Mucosa of descending colon (tissue), 3 donors: ENCODE measurements at regions not wholly inside any gene's neighbourhood (a gene's known extent, or its start where the extent isn't known, plus 50 kb on each side); places are given as distances from the start of the nearest gene placed in this dataset.

Source experiments
- ATAC-seq: fragments of 200-7000 bp; cut with Tn5 transposase; one replicate; pipeline ENCODE4 v1.9.1; 2020; ENCODE audit warnings: mild to moderate bottlenecking, moderate library complexity
- DNase-seq, 3 donors: peaks; one replicate each; pipeline ENCODE4 v3.0.0-alpha.2; 2020
- H3K36me3 ChIP-seq: fragments of 200-600 bp; one replicate; pipeline ENCODE4 v1.8.0; 2021; ENCODE audit warnings: low read depth, mild to moderate bottlenecking
- H3K4me1 ChIP-seq: fragments of 200-600 bp; one replicate; pipeline ENCODE4 v1.8.0; 2021; ENCODE audit warnings: low read depth, mild to moderate bottlenecking
- H3K4me3 ChIP-seq: fragments of 200-600 bp; one replicate; pipeline ENCODE4 v1.8.0; 2021; ENCODE audit warnings: mild to moderate bottlenecking
- H3K9me3 ChIP-seq: fragments of 200-600 bp; one replicate; pipeline ENCODE4 v1.8.0; 2021; ENCODE audit warnings: mild to moderate bottlenecking
- intact Hi-C, 2 donors: fragments of 100-400 bp; cut with DNase I in 1 of 2; cut with micrococcal nuclease in 1 of 2; formaldehyde crosslinking; loops; one replicate each; pipeline versions ENCODE4 v1.11.0 to v1.11.1; 2022; cut with DNase I, micrococcal nuclease
- TF ChIP-seq, protein P1 (sequence below): fragments of 200-600 bp; IDR thresholded peaks from one replicate; pipeline ENCODE4 v1.8.0; 2022; ENCODE audit warnings: antibody characterized with exemption, mild to moderate bottlenecking
- donor health status: DM: no; HTN: no; CAD: no; lungs with moderate emphysema.
- donor health status: DM: no; HTN: no; CAD: no.
- donor health status: DM: no; HTN: yes; CAD: no.

DNA sequence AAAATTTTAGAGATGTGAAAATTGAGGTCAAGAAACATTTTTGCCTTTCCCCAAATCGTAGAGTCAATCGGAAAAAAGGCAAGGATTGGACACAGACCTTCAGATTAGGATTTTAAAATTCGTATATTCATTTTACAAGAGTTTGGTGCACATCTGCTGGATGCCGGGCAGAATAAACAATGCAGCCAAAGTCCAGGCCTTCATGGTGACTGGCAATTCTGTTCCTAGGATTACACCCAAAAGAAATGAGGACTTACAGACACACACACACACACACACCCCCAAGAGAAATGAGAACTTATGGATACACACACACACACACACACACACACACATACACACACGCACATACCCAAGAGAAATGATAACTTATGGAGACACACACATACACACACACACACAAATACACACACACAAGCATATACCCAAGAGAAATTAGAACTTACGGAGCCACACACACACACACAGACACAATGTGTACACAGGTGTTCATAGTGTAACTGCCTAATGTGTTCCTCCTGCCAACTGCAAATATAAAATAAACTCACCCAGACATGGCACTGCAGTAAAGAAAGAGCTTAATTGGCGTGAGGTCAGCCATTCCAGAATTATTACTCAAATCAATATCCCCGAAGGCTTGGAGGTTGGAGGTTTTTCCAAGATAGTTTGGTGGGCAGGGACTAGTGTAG lies 165.7 kb upstream of the STS start:
- peak; percentile 85 for ATAC-seq
- H3K4me3 ChIP-seq: no peak overlapping the region
- TF ChIP-seq, protein P1, sequence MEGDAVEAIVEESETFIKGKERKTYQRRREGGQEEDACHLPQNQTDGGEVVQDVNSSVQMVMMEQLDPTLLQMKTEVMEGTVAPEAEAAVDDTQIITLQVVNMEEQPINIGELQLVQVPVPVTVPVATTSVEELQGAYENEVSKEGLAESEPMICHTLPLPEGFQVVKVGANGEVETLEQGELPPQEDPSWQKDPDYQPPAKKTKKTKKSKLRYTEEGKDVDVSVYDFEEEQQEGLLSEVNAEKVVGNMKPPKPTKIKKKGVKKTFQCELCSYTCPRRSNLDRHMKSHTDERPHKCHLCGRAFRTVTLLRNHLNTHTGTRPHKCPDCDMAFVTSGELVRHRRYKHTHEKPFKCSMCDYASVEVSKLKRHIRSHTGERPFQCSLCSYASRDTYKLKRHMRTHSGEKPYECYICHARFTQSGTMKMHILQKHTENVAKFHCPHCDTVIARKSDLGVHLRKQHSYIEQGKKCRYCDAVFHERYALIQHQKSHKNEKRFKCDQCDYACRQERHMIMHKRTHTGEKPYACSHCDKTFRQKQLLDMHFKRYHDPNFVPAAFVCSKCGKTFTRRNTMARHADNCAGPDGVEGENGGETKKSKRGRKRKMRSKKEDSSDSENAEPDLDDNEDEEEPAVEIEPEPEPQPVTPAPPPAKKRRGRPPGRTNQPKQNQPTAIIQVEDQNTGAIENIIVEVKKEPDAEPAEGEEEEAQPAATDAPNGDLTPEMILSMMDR: no peak
- no peaks in the 10 kb centered on the region for H3K4me1 ChIP-seq
- DNase-seq: no peak
- intact Hi-C loops: no loop called here
- H3K36me3 ChIP-seq: no peaks in the 10 kb centered on the region
- no peaks in the 10 kb centered on the region for H3K9me3 ChIP-seq

DNA sequence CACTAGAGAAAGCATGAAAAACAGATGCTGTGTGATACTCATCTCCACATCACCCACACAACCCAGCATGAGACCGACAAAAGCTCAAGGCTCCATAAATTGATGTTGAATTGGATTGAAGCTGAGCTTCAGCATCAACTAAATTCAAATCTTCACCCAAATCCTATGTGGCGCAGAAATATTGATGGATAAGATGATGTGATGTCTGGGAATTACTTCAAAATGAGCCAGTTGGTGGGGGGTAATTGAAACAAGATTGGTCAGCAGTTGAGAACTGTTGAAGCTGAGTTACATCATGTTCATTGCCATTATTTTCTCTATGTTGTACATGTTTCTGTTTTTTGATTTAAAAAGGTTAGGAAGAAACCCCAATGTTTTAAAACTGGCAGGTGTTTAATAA lies 166.5 kb upstream of the STS start:
- no peaks in the 10 kb centered on the region for H3K4me1 ChIP-seq
- no peaks in the 10 kb centered on the region for H3K36me3 ChIP-seq
- TF ChIP-seq, protein P1: no peak

DNA sequence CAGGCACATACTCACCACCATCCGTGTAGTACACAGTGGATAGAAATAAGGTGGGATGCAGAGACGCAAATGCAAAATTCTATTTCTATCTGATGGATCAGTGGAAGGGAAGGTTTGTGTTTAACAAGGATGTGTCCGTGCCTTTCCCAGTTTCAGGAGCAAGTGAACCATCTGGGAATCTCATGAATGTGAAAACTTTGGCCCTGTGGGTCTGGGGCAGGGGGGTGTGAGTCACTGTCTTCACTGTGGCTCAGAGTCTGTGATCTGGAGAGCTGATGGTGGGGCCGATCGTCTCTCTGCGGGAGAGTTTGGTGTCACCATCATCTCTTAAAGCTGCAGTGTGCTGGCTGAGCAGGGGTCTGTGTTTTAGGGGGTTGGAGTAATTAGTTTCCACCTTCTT lies 179.3 kb upstream of the STS start:
- TF ChIP-seq, protein P1: no peak
- ATAC-seq (no peak), DNase-seq (no peak)
- intact Hi-C loops: no loop called here
- H3K4me1 ChIP-seq: no peaks in the 10 kb centered on the region
- no peak overlapping the region for H3K4me3 ChIP-seq
- H3K9me3 ChIP-seq: no peaks in the 10 kb centered on the region
- H3K36me3 ChIP-seq: no peaks in the 10 kb centered on the region

More for the DNA sequence above, 166.5 kb upstream of the STS start:
- DNase-seq (no peak), ATAC-seq (no peak)
- intact Hi-C loops: no loop called here
- Histone ChIP-seq H3K9me3 (no peaks in the 10 kb centered on the region), H3K4me3 (no peak overlapping the region)

DNA sequence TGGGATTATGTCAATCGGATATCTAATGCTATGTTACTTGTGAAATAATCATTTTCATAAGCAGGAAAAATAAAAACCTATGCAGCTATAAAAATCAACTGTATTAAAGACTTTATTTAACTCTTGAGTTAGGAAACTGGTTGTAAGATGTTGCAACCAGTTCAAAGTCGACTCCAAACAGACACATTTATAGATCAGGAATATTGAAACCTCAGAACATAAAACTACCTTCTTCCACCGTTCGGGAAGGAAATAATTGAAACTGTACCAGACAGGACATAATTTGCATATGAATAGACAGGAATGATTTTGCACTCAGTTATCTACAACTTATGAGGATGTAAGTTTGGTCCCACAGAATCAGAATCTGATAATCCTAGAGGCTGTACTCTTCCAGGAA lies 181.8 kb upstream of the STS start:
- intact Hi-C loops: no loop called here
- Histone ChIP-seq H3K9me3 (no peaks in the 10 kb centered on the region), H3K4me3 (no peak overlapping the region), H3K36me3 (no peaks in the 10 kb centered on the region), H3K4me1 (no peaks in the 10 kb centered on the region)
- ATAC-seq: peak; percentile 75
- DNase-seq: no peak
- TF ChIP-seq, protein P1: no peak

DNA sequence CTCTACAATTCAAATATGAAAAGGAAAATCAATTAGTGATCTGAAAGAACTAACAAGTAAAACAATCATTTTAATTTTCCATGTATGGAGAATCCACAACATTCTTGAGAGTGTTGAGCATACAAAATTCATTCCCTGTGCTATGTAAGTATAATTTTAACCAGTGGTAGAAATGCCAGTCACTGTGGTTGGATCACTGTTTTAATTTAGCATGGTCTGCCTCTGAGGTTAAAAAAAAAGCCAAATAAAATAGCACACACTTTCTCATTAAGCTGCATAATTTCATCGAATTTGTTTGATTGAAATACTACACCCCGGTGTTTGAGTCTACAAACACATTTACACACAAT lies 185.5 kb upstream of the STS start:
- ATAC-seq: no peak

More for the DNA sequence above, 185.5 kb upstream of the STS start:
- intact Hi-C loops: no loop called here
- Histone ChIP-seq H3K4me3 (no peak overlapping the region), H3K4me1 (no peaks in the 10 kb centered on the region), H3K9me3 (no peaks in the 10 kb centered on the region), H3K36me3 (no peaks in the 10 kb centered on the region)
- TF ChIP-seq, protein P1: no peak
- DNase-seq: no peak
